ENCODE measurements at regions not wholly inside any gene's neighbourhood (a gene's known extent, or its start where the extent isn't known, plus 50 kb on each side); places are given as distances from the start of the nearest gene placed in this dataset.

DNA sequence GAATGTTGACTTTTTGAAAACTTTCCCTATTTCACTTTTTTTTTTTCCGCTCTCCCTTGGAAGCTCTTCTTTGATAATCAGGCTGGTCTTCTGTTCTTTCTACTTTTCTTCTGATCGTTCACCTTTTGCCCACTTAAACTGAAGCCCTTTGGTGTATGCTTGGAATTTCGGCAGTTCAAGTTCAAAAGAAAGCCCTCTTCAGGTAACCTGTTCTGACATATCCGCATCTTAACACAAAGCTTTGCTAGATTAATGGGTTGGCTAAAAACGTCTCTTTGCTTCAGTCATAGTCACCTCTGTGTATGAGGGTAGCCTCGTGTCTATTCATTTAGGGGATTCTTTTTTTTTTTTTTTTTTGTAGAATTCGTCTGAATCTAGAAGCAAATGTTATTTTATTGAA is 1115.8 kb upstream of the RBFOX1 start:
- H3K36me3 Mint-ChIP-seq (ENCODE audit: low read depth) = no peaks in the 10 kb centered on the region
- H3K4me1 Mint-ChIP-seq = no peaks in the 10 kb centered on the region
- no peak overlapping the region for H3K4me3 Mint-ChIP-seq

DNA sequence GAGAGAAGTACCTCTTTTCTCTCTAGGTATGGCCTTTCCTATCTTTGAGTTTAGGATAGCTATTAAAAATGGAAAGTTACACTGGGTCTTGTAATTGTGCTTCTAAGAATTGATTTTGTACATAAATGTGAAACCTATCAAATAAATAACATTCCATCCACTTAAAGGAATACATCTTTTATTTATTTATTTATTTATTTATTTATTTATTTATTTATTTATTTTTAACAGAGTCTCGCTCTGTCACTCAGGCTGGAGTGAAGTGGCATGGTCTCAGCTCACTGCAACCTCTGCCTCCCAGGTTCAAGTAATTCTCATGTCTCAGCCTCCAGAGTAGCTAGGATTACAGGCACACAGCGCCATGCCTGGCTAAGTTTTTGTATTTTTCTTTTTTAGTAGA is 1114.0 kb upstream of the EEF2KMT start:
- Mint-ChIP-seq H3K27me3 (ENCODE audit: low read depth) (peaks cover 45% of the 10 kb centered on the region), H3K27ac (ENCODE audit: unreplicated experiment) (no peak overlapping the region), H3K4me1 (no peaks in the 10 kb centered on the region), H3K9me3 (no peaks in the 10 kb centered on the region), H3K36me3 (ENCODE audit: low read depth) (no peaks in the 10 kb centered on the region), H3K4me3 (no peak overlapping the region)
- no peak for DNase-seq (ENCODE audit: low read depth, low spot score)
- TF ChIP-seq, protein P1, sequence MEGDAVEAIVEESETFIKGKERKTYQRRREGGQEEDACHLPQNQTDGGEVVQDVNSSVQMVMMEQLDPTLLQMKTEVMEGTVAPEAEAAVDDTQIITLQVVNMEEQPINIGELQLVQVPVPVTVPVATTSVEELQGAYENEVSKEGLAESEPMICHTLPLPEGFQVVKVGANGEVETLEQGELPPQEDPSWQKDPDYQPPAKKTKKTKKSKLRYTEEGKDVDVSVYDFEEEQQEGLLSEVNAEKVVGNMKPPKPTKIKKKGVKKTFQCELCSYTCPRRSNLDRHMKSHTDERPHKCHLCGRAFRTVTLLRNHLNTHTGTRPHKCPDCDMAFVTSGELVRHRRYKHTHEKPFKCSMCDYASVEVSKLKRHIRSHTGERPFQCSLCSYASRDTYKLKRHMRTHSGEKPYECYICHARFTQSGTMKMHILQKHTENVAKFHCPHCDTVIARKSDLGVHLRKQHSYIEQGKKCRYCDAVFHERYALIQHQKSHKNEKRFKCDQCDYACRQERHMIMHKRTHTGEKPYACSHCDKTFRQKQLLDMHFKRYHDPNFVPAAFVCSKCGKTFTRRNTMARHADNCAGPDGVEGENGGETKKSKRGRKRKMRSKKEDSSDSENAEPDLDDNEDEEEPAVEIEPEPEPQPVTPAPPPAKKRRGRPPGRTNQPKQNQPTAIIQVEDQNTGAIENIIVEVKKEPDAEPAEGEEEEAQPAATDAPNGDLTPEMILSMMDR (conservative IDR thresholded peaks at IDR 0.05) = no peak

More for the DNA sequence above, 1115.8 kb upstream of the RBFOX1 start:
- TF ChIP-seq, protein P1 (conservative IDR thresholded peaks at IDR 0.05) = no peak
- Mint-ChIP-seq H3K9me3 (no peaks in the 10 kb centered on the region), H3K27me3 (ENCODE audit: low read depth) (peaks cover 42% of the 10 kb centered on the region), H3K27ac (ENCODE audit: unreplicated experiment) (no peak overlapping the region)
- DNase-seq (ENCODE audit: low read depth, low spot score) = no peak

DNA sequence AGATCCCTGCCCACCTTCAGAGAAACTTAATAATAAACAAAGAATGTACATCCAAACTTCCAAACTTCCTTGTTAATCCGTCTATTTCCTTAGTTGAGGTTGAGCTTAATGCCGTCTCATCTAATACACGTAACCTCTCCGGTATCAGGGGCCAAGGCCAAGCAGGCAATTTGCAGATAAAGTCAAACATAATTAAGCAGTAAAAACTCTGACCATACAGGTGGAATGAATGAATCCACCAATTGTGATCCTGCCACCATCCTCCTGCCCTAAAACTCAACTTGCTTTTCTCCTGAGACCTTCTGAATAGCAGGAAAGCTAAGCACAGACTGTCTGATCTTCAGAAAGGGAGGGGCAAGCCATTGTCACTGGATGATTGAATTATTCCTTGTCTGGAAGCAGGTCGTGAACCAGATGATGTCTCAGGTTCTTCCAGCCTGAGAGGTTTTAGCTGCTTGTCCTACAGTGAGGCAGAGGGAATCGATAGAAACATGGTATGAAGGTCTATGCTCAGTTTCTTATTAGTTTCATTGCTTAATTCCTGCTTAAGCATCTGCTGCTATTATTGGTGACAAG is 1111.8 kb upstream of the EEF2KMT start:
- no peaks in the 10 kb centered on the region for H3K9me3 Mint-ChIP-seq
- peaks cover 35% of the 10 kb centered on the region for H3K27me3 Mint-ChIP-seq (ENCODE audit: low read depth)
- TF ChIP-seq, protein P1 (conservative IDR thresholded peaks at IDR 0.05) = no peak
- H3K27ac Mint-ChIP-seq (ENCODE audit: unreplicated experiment) = no peak overlapping the region
- no peaks in the 10 kb centered on the region for H3K36me3 Mint-ChIP-seq (ENCODE audit: low read depth)
- H3K4me1 Mint-ChIP-seq = no peaks in the 10 kb centered on the region
- DNase-seq (ENCODE audit: low read depth, low spot score) = no peak
- H3K4me3 Mint-ChIP-seq = no peak overlapping the region

DNA sequence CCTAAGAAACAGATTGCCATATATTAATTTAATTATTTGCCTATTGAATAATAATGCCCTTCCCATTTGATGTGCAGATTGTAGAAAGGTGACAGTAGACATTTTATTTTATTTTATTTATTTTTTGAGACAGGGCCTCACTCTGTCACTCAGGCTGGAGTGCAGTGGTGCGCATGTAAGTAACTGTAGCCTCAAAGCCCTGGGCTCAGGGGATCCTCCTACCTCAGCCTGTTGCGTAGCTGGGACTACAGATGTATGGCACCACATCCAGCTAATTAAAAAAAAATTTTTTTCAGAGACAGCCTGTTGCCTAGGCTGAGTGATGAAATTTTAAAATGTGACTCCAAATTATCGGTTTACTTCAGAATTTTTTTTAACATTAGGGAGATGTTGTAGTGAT is 1110.0 kb upstream of the EEF2KMT start:
- Mint-ChIP-seq H3K9me3 (peaks cover 5% of the 10 kb centered on the region), H3K36me3 (ENCODE audit: low read depth) (no peaks in the 10 kb centered on the region), H3K27me3 (ENCODE audit: low read depth) (peaks cover 21% of the 10 kb centered on the region), H3K4me3 (no peak overlapping the region), H3K27ac (ENCODE audit: unreplicated experiment) (no peak overlapping the region), H3K4me1 (no peaks in the 10 kb centered on the region)
- no peak for DNase-seq (ENCODE audit: low read depth, low spot score)
- TF ChIP-seq, protein P1 (conservative IDR thresholded peaks at IDR 0.05) = no peak

DNA sequence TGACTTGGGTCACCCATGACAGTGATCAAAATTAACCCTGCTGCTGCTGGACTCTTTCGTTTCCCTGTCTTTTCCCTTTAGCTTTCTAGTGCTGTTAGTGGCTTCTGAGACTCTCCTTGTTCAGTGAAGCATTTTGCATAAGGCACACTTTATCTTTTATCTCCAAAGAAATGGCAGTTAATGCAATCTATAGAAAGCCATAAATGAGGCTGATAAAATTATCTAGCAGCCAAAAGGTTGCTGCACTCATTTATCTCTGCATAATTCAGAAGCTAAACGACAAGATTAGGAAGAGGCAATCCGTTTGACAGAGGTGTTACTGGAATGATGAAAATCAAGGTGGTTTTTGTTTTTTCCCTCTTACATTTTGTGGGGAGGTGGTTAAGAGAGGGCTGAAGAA is 1109.5 kb upstream of the EEF2KMT start:
- DNase-seq (ENCODE audit: low read depth, low spot score) = no peak
- Mint-ChIP-seq H3K4me1 (no peaks in the 10 kb centered on the region), H3K4me3 (no peak overlapping the region), H3K27me3 (ENCODE audit: low read depth) (peaks cover 21% of the 10 kb centered on the region), H3K27ac (ENCODE audit: unreplicated experiment) (no peak overlapping the region), H3K36me3 (ENCODE audit: low read depth) (no peaks in the 10 kb centered on the region), H3K9me3 (peaks cover 5% of the 10 kb centered on the region)
- TF ChIP-seq, protein P1 (conservative IDR thresholded peaks at IDR 0.05) = no peak
